ENCODE measurements at regions not wholly inside any gene's neighbourhood (a gene's known extent, or its start where the extent isn't known, plus 50 kb on each side); places are given as distances from the start of the nearest gene placed in this dataset.

DNA sequence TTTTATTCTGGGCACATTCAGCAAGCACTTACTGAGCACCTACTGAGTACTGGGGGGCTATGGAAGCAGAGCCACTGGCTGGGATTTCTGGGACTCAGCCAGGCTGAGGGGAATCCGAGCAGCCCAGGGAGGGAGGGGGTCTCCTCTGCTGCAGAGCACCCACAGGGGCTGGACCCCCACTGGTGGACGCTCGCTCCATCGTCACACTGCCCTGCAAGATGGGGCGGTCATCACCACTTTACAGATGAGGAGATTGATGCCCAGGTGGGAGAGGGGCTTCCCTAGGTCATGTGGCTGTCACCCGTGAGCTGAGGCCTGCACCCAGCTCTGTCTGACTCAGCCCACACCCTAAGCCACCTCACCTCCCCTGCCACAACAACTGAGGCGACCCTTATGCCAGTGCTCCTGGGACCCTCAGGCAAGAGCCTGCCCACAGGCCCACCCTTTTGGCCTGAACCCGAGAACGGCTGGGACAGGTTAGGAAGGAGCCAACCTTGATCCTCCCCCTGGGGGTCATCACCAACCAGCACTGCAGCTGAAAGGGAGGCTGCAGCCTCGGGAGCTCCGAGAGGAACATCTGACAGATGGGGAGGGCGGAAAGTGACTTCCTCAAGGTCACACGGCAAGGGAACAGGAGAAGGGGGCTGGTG is 74.4 kb downstream of the SERPINA3 start:
- Histone ChIP-seq H3K27me3 (ENCODE audit: control insufficient read depth in 2 of 2, insufficient read depth in 1 of 2, low read length in 1 of 2) (peaks cover 0 to 23% of the 10 kb centered on the region in 2 donors), H3K27ac (ENCODE audit: low read depth in 1 of 2, low read length in 1 of 2) (no peak overlapping the region), H3K9me3 (ENCODE audit: control insufficient read depth in 2 of 2, insufficient read depth in 1 of 2, low read length in 1 of 2) (no peaks in the 10 kb centered on the region), H3K36me3 (ENCODE audit: control insufficient read depth in 2 of 2, insufficient read depth in 2 of 2, low read length in 1 of 2) (no peaks in the 10 kb centered on the region), H3K4me1 (ENCODE audit: control insufficient read depth in 2 of 2, insufficient read depth in 2 of 2, low read length in 2 of 2) (no peaks in the 10 kb centered on the region), H3K4me3 (ENCODE audit: low read length in 2 of 2) (no peak overlapping the region)
- DNase-seq (ENCODE audit: low read depth in 6 of 9, low spot score in 9 of 9) = no peak
- 92% methylated on average over 13 of the region's 13 CpGs for WGBS

DNA sequence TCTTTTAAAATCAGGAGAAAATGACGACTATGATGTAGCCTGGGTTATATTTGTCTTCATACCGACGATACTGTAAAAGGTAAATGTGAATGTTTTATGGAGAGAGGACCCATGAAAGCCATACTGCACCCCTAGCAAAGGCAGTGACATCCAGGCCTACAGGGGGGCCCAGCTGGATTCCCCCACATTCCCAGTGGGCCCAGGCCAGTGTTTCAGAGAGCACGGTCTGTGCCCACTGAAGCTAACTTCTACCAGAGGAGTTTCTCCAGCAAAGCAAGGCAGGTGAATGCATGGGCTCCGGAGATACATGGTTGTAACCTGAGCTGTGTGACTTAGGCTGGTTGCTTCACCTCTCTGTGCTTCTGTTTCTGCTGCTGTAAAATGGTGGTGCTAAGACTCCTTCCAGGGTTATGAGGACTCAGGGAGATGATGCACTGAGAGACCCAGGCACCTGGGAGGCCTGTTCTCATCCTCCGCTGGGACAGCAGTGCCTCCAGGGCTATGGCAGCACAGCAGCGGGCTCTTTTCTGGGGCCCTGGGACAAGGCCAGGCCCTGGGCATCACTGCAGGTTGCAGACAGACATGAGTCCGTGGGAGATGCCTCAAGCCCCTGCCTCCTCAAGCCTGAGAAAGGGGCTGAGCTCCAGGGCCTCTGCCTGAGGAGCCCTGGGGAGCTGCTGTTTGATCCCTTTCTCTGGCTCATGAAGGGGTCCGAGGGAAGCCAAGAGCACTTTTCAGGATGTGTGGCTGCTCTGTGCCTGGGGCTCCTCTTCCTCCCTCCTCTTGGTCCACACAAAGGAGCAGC is 73.7 kb downstream of the SERPINA3 start:
- H3K4me3 ChIP-seq (ENCODE audit: low read length in 2 of 2) = no peak overlapping the region
- H3K4me1 ChIP-seq (ENCODE audit: control insufficient read depth in 2 of 2, insufficient read depth in 2 of 2, low read length in 2 of 2) = no peaks in the 10 kb centered on the region
- no peaks in the 10 kb centered on the region for H3K36me3 ChIP-seq (ENCODE audit: control insufficient read depth in 2 of 2, insufficient read depth in 2 of 2, low read length in 1 of 2)
- WGBS = 92% methylated on average over 9 of the region's 9 CpGs
- peaks cover 0 to 18% of the 10 kb centered on the region in 2 donors for H3K27me3 ChIP-seq (ENCODE audit: control insufficient read depth in 2 of 2, insufficient read depth in 1 of 2, low read length in 1 of 2)
- H3K27ac ChIP-seq (ENCODE audit: low read depth in 1 of 2, low read length in 1 of 2) = no peak overlapping the region
- no peaks in the 10 kb centered on the region for H3K9me3 ChIP-seq (ENCODE audit: control insufficient read depth in 2 of 2, insufficient read depth in 1 of 2, low read length in 1 of 2)
- DNase-seq (ENCODE audit: low read depth in 6 of 9, low spot score in 9 of 9) = no peak

DNA sequence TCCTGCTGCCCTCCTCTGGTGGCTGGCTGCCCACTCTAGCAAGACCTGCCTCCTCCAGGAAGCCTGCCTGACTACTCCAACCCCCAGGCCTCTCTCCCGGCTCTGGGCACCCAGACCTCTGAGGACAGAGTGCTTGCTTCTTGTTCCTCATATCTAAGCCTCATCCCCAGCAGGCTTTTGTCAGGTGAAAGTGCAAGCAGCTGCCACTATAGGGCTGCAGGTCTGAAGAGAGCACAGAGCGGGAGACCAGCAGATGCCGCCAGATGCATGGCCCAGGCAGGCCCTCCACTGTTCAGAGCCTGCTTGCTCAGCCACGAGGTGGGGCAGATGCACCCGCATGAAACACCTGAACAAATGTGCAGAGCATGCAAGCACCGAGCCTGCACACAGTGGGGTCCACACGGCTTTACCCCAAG is 73.0 kb downstream of the SERPINA3 start:
- Histone ChIP-seq H3K4me1 (ENCODE audit: control insufficient read depth in 2 of 2, insufficient read depth in 2 of 2, low read length in 2 of 2) (no peaks in the 10 kb centered on the region), H3K27ac (ENCODE audit: low read depth in 1 of 2, low read length in 1 of 2) (no peak overlapping the region), H3K4me3 (ENCODE audit: low read length in 2 of 2) (no peak overlapping the region), H3K9me3 (ENCODE audit: control insufficient read depth in 2 of 2, insufficient read depth in 1 of 2, low read length in 1 of 2) (no peaks in the 10 kb centered on the region), H3K27me3 (ENCODE audit: control insufficient read depth in 2 of 2, insufficient read depth in 1 of 2, low read length in 1 of 2) (peaks cover 0 to 11% of the 10 kb centered on the region in 2 donors), H3K36me3 (ENCODE audit: control insufficient read depth in 2 of 2, insufficient read depth in 2 of 2, low read length in 1 of 2) (no peaks in the 10 kb centered on the region)
- WGBS = 85% methylated on average over 7 of the region's 7 CpGs
- DNase-seq (ENCODE audit: low read depth in 6 of 9, low spot score in 9 of 9) = no peak

DNA sequence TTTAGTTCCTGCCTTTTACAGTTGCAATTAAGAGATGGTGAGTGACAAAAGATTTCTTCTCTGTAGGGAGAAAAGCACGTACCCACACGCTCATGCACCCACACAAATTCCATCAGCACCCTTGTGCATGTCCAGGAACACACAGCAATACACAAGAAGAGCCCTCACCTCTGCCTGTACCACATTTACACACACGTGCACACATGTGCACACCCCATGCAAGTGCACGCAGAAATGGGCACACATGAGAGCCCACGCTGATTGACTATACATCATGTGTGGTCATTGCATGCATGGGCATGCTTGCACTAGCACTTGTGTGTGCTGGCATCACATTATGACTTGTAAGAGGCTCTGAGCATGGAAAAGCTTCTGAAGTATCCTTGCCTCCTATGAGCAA is 70.5 kb downstream of the SERPINA3 start:
- DNase-seq (ENCODE audit: low read depth in 6 of 9, low spot score in 9 of 9) = no peak
- WGBS = 88% methylated on average over 5 of the region's 5 CpGs

DNA sequence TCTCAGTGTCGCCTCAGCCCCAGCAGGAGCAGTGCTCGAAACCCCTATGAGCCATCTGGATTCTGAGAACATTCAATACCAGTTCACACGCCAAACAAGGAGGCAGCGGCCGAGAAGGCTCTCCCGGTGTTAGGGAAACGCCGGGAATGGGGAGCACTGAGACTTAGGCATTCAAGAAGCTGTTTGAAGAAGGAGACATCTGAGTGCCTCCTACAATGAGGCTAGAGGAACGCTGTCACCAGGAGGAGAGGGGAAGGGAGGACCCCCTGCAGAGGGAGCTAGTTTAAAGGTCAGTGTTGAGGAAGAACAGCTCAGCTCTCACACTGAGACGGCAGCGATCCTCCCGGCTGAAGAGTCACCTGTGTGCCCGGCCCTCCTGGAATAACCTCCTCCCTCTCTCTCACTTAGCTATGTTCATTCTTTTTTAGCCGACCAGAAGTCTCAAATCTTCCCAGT is 69.9 kb downstream of the SERPINA3 start:
- no peak for DNase-seq (ENCODE audit: low read depth in 6 of 9, low spot score in 9 of 9)
- Histone ChIP-seq H3K27ac (ENCODE audit: low read depth in 1 of 2, low read length in 1 of 2) (no peak overlapping the region), H3K9me3 (ENCODE audit: control insufficient read depth in 2 of 2, insufficient read depth in 1 of 2, low read length in 1 of 2) (no peaks in the 10 kb centered on the region), H3K36me3 (ENCODE audit: control insufficient read depth in 2 of 2, insufficient read depth in 2 of 2, low read length in 1 of 2) (no peaks in the 10 kb centered on the region), H3K4me1 (ENCODE audit: control insufficient read depth in 2 of 2, insufficient read depth in 2 of 2, low read length in 2 of 2) (no peaks in the 10 kb centered on the region), H3K27me3 (ENCODE audit: control insufficient read depth in 2 of 2, insufficient read depth in 1 of 2, low read length in 1 of 2) (no peaks in the 10 kb centered on the region), H3K4me3 (ENCODE audit: low read length in 2 of 2) (no peak overlapping the region)
- WGBS = 73% methylated on average over 14 of the region's 14 CpGs

More for the DNA sequence above, 70.5 kb downstream of the SERPINA3 start:
- no peak overlapping the region for H3K27ac ChIP-seq (ENCODE audit: low read depth in 1 of 2, low read length in 1 of 2)
- no peak overlapping the region for H3K4me3 ChIP-seq (ENCODE audit: low read length in 2 of 2)
- no peaks in the 10 kb centered on the region for H3K9me3 ChIP-seq (ENCODE audit: control insufficient read depth in 2 of 2, insufficient read depth in 1 of 2, low read length in 1 of 2)
- H3K4me1 ChIP-seq (ENCODE audit: control insufficient read depth in 2 of 2, insufficient read depth in 2 of 2, low read length in 2 of 2) = no peaks in the 10 kb centered on the region
- H3K27me3 ChIP-seq (ENCODE audit: control insufficient read depth in 2 of 2, insufficient read depth in 1 of 2, low read length in 1 of 2) = no peaks in the 10 kb centered on the region
- H3K36me3 ChIP-seq (ENCODE audit: control insufficient read depth in 2 of 2, insufficient read depth in 2 of 2, low read length in 1 of 2) = no peaks in the 10 kb centered on the region

DNA sequence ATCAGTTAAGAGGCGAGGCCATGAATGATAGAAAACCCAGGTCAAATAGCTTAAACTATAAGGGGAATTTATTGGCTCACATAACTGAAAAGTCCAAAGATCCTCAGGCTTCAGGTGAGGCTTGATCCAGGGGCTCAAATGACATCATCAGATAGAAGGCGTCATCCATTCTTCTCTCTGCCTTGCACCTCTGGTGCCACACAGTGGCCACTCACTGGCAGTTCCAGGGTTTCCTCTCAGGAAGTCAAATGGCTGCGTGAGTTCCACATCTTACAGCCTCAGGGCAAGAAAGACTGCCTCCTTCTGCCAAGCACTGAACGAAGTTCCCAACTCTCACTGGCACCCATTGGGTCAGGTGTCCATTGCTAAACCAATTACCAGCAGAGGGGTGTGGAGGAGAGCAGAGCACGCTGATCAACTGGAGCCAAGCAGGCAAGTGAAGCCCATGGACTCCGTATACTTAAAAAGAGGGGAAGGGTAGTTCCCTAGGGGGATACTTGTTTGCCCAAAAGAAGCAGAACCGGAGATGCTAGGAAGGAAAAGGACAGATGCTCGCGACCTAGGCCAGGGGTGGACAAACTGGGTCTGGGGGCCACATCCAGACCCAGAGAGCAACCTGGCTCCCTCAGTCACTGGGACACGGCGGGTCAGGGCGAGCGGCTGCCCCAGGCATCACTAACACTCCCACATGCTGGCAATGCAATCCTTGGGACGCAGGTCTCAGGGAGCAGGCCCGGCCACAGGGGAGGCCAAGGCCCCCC is 69.3 kb downstream of the SERPINA3 start:
- Histone ChIP-seq H3K4me3 (ENCODE audit: low read length in 2 of 2) (no peak overlapping the region), H3K27ac (ENCODE audit: low read depth in 1 of 2, low read length in 1 of 2) (no peak overlapping the region), H3K9me3 (ENCODE audit: control insufficient read depth in 2 of 2, insufficient read depth in 1 of 2, low read length in 1 of 2) (no peaks in the 10 kb centered on the region), H3K4me1 (ENCODE audit: control insufficient read depth in 2 of 2, insufficient read depth in 2 of 2, low read length in 2 of 2) (no peaks in the 10 kb centered on the region), H3K36me3 (ENCODE audit: control insufficient read depth in 2 of 2, insufficient read depth in 2 of 2, low read length in 1 of 2) (no peaks in the 10 kb centered on the region), H3K27me3 (ENCODE audit: control insufficient read depth in 2 of 2, insufficient read depth in 1 of 2, low read length in 1 of 2) (no peaks in the 10 kb centered on the region)
- WGBS = 73% methylated on average over 15 of the region's 15 CpGs
- DNase-seq (ENCODE audit: low read depth in 6 of 9, low spot score in 9 of 9) = no peak

DNA sequence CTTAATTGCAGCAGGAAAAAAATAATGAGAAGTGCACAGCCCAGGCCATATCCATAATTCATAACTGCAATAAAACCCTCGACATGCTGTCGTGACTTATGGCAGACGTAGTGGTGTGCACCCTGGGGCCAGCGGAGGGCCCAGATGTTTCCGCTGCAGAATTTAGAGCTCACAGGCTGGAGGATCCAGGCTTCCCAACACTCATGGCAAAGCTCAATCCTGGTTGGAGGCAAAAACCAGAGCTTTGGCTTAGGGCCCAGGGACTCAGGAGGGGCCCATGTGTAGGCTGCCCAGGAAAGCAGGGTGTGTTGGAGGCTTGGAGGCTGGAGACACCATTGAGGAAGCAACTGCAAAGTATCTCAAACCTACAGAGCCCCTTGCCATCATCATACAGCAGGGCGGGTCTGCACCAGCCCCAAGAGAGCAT is 68.7 kb downstream of the SERPINA3 start:
- no peak overlapping the region for H3K4me3 ChIP-seq (ENCODE audit: low read length in 2 of 2)
- WGBS = 93% methylated on average over 6 of the region's 6 CpGs
- H3K36me3 ChIP-seq (ENCODE audit: control insufficient read depth in 2 of 2, insufficient read depth in 2 of 2, low read length in 1 of 2) = no peaks in the 10 kb centered on the region
- H3K4me1 ChIP-seq (ENCODE audit: control insufficient read depth in 2 of 2, insufficient read depth in 2 of 2, low read length in 2 of 2) = no peaks in the 10 kb centered on the region
- no peaks in the 10 kb centered on the region for H3K27me3 ChIP-seq (ENCODE audit: control insufficient read depth in 2 of 2, insufficient read depth in 1 of 2, low read length in 1 of 2)
- no peak for DNase-seq (ENCODE audit: low read depth in 6 of 9, low spot score in 9 of 9)
- H3K27ac ChIP-seq (ENCODE audit: low read depth in 1 of 2, low read length in 1 of 2) = no peak overlapping the region
- no peaks in the 10 kb centered on the region for H3K9me3 ChIP-seq (ENCODE audit: control insufficient read depth in 2 of 2, insufficient read depth in 1 of 2, low read length in 1 of 2)

DNA sequence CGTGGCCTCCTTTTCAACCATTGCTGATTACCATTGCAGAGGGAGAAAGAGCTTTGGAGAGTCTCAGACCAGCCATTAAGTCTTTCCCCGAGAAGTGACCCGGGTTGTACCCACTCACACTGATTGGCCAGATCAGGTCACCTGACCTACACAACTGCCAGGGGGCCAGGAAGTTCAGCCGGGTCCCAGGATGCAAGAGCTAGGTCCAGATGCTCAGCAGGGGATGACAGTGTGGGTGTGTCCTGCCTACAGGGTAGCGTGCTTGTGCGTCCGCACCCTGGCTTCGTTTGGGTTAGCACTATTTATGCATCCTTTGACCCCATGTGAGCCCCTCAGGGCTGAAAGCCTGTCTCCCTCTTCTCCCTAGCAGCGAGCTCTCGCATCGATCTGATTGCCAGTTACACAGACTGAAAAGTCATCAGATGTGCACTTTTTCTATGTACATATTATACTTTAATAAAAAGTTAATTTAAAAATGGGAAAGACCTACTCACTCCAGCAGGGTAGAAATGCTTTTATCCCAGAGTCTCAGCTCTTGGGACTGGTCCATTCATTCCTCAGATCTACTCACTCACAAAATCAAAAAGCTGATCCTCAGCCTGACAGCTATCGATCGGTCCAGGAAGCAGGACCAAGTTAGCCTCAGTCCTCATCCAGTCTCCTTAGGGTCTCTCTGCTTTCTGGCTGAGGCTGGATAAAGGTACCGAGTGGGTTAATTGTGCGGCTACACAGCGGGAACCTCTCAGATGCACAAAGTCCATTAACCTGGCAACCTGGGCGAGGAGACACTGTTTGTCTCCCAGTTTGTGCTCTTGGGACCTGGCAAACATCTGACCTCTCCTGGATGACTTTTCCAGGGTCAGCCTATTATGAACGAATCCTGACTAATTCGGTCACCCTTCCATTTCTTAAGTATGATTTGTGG is 68.0 kb downstream of the SERPINA3 start:
- no peaks in the 10 kb centered on the region for H3K27me3 ChIP-seq (ENCODE audit: control insufficient read depth in 2 of 2, insufficient read depth in 1 of 2, low read length in 1 of 2)
- H3K9me3 ChIP-seq (ENCODE audit: control insufficient read depth in 2 of 2, insufficient read depth in 1 of 2, low read length in 1 of 2) = no peaks in the 10 kb centered on the region
- no peak for DNase-seq (ENCODE audit: low read depth in 6 of 9, low spot score in 9 of 9)
- no peaks in the 10 kb centered on the region for H3K4me1 ChIP-seq (ENCODE audit: control insufficient read depth in 2 of 2, insufficient read depth in 2 of 2, low read length in 2 of 2)
- no peak overlapping the region for H3K4me3 ChIP-seq (ENCODE audit: low read length in 2 of 2)
- H3K27ac ChIP-seq (ENCODE audit: low read depth in 1 of 2, low read length in 1 of 2) = no peak overlapping the region
- 91% methylated on average over 19 of the region's 19 CpGs for WGBS
- no peaks in the 10 kb centered on the region for H3K36me3 ChIP-seq (ENCODE audit: control insufficient read depth in 2 of 2, insufficient read depth in 2 of 2, low read length in 1 of 2)

All from thymus (tissue), 11 donors.